CD4-positive, alpha-beta T cell treated with Interleukin-17A for 1 hour (primary cell): ENCODE measurements at regions not wholly inside any gene's neighbourhood (a gene's known extent, or its start where the extent isn't known, plus 50 kb on each side); places are given as distances from the start of the nearest gene placed in this dataset.

ENCODE experiments used
- DNase-seq: peaks from one replicate; pipeline ENCODE4 v3.0.0-alpha.2; 2020

DNA sequence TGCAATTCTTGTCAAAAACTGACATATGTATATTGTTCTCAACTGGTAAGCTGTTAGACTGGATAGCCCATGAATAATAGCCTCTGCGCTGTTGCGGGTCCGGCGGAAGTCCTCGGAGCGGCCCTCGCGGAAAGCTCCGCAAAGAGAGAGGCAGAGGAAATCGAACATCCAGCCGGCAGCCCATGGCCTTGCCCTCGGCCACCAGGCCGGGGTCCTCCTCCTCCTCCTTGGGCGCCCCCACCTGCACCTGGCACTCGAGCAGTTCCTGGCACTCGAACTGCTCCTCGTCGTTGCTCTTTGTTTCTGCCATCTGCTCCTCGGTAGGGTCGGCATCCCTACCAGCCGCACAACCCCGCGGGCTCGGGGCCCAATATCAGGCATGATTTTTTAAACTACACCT, 1176.3 kb downstream of the PCDH18 start:
- DNase-seq: no peak

DNA sequence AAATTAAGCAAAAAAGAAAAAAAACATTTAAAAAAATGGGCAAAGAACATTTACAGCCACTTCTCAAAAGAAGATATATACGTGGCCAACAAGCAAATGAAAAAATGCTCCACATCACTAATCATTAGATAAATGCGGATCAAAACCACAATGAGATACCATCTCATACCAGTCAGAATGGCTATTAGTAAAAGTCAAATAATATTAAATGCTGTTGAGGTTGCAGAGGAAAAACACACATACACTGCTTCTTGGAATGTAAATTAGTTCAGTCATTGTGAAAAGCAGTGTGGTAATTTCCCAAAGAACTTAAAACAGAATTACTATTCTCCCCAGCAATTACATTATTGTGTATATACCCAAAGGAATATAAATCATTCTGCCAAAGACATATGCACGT, 1189.0 kb downstream of the PCDH18 start:
- no peak for DNase-seq

DNA sequence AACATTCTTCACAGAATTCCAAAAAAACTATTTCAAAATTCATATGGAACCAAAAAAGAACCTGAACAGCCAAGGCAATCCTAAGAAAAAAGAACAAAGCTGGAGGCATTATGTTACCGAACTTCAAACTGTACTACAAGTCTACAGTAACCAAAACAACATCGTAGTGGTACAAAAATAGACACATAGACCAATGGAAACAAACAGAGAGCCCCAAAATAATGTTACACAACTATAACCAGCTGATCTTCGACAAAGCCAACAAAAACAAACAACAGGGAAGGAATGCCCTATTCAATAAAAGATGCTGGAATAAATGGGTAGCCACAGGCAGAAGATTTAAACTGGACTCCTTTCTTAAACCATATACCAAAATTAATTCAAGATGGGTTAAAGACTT, 1189.6 kb downstream of the PCDH18 start:
- DNase-seq: no peak

DNA sequence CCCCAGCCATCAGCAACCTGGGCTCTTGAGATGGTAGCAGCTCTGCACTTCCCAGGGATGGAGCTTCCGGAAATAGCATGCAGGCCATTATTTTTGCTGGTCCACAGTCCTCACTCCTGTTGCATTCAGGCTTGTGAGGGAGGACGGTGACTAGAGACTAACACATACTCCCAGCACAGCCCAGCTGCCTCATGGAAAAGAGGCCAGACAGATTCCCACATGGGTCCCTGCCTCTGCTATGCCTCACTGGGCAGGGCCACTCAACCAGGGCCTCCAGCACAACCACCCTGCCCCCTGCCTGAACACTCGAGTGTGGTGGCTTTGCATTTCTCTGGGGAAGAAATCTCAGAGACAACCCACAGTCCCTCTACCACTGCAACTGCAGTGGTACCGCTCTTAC, 1195.1 kb downstream of the PCDH18 start:
- DNase-seq: no peak

DNA sequence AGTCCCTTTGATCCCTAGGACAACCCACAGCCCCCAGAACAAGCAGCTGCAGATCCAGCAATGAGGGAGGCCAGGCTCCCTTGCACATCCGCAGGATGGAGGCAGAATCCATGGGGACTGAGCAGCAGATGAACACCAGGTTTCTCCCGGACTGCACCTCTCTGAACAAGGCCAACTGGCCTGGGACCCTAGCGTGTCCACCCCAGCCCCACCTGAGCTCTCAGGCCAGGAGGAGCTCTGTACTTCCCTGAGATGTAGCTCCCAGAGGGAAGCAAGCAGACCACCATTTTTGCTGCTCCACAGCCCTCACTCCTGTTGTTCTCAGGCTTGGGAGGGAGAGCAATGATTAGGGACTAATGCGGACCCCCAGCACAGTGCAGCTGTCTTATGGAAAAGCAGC, 1195.8 kb downstream of the PCDH18 start:
- DNase-seq: no peak

DNA sequence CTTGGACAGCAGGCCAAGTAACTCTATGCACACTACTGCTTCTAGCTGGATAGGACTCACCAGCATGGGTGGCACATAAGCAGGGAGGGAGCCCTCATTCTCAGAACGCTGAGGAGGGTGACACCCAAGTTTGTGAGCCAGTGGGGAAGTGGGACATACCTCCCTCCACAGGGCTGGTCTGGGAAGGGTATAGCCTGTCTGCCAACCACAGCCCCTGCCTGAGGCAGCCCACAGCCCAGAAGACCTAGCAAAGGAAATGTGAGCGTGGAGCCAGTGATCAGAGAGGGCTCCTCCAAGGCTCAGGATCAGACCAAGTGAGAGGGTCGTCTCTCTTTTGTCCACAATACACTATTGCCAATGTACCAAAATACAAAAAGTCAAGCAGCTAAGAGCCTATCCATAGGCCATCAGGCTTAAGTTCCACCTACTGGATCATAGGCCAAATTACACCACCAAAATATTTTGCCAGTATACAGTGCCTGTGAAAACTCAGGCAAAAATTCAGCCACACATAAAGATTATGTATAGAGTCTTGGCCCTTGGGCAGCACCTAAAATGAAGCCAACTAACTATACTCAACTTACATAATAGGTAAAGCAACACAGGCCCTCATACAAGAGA, 1203.1 kb downstream of the PCDH18 start:
- no peak for DNase-seq

DNA sequence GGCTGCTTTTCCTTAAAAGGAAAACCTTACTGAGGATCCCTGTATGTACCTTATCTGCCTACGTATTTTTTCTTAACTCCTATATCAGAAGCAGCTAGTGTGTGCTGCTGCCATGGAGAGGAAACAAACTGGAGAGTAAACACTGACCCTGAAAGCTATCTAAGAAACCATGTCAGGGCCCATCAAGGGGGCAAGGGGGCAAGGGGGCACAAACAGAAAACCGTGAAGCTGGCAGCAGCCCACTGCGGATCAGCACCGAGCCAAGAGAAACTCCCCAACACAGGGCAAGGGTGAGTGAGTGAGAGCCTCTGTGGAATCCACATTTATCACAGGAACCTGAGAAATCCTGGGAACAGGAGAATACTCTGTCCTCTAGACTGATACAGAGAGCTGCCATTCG, 1204.2 kb downstream of the PCDH18 start:
- no peak for DNase-seq

DNA sequence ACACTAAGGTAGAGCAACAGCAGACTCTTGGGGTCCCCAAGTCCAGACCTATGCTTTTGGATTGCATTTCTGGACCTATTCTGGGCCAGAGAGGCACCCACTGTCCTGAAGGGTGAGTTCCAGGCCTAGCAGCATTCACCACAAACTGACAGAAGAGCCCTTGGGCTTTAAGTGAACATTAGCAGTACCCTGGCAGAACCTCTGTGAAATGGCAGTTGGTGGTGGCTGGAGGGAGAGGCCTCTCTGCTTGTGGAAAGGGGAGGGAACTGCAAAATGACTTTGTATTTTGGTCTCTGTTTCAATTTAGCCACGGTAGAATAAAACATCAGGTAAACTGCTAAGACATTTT, 1211.9 kb downstream of the PCDH18 start:
- DNase-seq: no peak

DNA sequence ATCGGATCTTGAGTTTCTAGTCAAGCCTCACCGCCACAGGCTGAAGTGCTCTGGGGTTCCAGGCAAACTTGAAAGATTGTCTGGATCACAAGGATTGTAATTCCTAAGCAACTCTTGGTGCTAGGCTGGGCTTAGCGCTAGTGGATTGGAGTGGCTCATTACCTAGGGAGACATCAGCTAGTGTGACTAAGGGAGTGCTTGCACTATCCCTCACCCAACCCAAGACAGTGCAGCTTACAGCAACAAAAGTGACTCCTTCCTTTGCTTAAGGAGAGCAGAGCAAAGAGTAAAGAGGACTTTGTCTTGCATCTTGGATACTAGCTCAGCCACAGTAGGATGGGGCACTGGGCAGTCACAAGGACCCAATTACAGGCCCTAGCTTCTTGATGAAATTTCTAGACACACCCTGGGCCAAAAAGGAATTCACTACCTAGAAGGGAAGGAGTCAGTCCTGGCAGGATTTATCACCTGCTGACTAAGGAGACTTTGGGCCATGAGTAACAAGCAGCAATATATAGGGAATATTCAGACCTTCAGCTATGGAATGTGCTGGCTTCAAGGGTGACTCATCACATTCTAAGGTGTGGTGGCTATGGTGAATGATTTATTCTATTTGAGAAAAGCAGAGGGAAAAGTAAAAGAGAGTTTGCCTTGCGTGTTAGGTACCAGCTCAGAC, 1212.4 kb downstream of the PCDH18 start:
- no peak for DNase-seq

DNA sequence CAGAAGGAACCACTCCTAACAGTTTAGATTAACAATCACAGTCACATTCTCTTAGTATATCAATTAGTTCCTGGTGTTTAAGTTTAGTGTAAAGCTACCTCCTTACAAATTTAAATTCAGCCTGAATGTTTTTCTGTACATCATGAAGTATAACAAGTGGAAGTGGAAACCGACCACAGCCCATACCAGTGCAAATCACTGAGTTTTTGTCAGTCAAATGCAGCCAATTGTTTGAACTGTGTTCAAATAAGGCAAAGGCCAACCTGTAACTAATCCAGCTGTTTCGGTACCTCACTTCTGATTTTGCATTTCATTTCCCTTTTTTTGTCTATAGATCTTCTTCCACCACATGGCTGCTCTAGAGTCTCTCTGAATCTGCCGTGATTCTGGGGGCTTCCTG, 1215.3 kb downstream of the PCDH18 start:
- DNase-seq: no peak

DNA sequence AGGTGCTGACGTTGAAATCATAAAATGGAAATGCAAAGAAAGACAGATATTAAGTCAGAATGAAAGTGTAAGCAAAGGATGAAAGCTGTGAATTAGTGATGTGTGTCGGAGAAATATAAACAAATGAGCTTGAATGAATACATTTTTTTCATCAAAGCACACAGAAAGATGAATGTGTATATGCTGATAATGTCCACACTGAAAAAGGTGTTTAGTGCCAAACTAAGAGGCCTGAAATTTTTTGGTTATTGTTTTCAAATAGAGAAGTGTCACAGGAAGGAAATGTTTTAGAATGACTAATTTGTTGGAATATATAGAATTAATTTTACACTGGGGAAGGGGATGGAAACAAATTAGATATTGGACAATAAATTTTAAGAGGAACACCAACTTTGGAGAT, 1217.6 kb downstream of the PCDH18 start:
- no peak for DNase-seq

DNA sequence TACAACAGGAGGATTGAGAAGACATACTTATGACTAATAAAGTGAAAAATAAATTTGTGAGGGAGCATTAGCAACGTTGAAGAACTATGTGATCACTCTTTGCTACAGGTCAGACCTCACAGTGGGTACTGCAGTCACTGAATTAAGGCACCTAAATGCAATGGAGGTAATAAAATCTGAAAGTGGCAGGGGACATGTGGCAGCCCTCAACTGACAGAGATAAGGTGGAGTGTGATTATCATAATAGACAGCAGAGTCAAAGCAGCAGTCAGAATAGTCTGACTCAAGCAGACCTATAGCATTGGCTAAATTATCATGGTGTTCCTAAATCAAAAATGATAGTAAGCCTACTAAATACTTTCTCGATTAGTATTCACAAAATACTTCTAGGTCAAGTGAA, 1220.5 kb downstream of the PCDH18 start:
- DNase-seq: no peak

DNA sequence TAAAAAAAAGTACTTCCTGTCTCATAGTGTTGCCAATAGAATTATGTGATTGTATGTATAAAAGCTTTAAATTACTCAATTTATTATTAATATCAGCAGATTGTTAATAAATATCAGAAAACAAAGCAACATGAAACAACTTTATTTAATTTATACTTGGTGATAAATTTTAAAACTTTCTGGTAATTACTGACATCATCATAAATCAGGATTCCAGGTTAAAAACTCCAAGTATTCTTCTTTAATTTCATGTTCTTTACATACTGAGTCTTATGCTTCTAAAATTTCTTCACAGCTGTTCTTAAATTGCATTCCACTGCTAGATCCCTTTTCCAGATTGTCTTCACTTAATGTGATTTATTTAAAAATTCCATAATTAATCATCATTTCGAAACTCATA, 1224.5 kb downstream of the PCDH18 start:
- DNase-seq: no peak

DNA sequence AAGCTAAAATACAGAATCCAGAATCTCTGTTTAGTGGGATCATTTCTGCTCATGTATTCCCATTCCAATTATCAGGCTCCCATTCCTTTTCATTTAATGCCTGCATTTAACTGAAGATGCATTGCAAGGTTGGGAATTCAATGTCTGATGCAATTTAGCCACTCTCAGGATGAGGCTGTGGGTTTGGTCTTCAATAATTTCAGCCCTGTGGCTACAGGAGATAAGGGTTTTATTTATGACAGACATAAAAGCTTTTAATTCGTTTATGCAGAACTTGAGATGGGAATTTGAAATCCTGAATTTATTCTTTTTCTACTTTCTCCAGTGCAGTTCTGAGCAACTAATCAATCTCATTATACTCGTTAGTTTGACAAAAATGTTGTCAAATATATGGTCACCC, 1225.9 kb downstream of the PCDH18 start:
- DNase-seq: no peak

DNA sequence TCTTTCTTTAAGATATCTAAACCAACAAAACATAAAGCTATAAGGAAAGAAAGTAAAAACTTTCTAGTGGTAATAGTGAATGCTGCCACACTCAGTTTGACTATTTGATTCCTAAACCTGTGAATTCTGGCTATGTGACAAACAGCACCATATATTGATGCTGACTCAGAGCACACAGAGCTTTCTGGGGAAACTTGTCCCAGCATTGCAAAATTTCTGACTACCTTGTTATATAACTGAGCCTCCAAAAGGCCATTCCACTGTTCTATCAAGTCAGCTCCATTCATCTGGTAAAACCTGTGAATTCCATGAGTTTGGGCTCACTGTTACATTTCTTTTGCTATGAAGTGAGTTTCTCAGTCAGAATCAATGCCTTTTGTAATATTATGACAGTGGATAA, 1229.7 kb downstream of the PCDH18 start:
- DNase-seq: no peak

DNA sequence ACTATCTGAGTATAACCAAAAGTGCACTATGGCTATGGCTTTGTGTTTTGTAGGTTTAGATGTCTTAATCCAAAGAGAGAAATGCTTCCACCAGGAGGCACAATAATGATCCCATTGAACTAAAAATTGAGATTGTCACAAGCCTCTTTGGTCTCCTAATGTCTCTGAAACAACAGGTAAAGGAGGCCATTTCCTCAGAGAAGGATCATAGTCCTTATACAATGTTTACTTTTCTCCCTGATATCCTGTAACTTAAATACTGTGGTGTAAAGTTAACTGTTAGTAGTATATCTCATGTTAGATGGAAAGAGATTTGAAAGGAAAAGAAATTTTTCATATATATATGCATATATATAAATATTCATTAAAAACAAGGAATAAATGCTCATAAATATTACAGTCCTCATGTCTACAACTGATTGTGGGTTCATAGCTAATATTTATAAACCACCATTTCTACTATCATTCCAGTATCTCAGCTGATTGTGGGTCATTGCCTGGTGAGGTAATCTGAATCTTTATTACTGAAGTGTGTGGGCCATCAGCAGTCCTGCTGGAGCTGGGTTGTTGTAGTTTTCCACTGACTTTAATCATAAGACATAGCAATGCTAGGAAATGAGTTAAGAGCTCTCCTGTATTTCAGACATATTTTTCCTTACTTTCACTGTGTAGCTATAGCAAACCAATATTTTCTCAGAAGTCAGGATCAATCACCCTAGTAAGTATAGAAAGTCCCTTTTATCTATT, 1230.4 kb downstream of the PCDH18 start:
- DNase-seq: no peak

DNA sequence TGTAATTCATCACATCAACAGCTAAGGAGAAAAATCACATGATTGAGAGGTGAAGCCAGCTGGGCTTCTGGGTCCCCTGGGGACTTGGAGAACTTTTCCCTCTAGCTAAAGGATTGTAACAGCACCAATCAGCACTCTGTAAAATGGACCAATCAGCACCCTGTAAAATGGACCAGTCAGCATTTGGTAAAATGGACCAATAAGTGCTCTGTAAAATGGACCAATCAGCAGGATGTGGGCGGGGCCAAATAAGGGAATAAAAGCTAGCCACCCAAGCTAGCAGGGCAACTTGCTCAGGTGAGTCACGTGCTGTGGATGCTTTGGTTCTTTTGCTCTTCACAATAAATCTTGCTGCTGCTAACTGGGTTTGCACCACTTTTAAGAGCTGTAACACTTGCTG, 1248.3 kb downstream of the PCDH18 start:
- no peak for DNase-seq

DNA sequence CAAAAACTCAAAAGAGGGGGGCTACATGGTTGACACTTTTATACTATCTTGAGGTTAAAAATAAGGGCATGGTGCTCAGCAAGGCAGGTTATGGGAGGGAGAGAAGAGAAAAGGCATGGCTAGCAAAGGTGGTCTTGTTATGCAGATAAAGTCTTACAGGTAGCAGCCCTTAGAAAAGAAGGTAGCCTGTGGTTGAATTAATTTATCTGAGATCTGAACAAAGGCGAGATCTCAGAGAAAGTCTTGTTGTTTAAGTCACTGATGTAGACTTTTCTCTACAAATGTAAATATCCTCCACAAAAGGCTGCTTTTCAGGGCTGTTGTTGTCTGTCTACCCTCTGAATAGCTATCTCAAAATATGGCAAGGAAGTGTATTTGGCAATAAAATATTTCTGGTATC, 1250.4 kb downstream of the PCDH18 start:
- DNase-seq: no peak

DNA sequence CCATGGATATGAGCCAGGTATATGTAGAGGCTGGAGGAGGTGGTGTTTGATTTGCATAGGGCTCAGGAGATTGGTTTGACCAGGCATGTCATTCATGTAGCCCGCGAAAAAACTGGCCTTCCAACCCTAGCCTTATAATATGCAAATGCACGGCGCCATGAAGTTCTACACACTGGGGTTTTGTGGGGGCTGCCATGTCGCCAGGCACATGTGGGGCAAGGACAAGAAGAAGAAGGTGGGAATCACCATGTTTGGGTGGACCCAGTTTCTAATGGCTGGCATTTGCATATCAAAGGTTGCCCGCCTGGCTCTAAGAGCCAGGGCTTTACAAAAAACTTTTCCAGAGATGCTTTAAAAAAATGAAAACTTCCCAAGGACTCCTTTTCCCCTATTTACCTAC, 1251.0 kb downstream of the PCDH18 start:
- DNase-seq: no peak

DNA sequence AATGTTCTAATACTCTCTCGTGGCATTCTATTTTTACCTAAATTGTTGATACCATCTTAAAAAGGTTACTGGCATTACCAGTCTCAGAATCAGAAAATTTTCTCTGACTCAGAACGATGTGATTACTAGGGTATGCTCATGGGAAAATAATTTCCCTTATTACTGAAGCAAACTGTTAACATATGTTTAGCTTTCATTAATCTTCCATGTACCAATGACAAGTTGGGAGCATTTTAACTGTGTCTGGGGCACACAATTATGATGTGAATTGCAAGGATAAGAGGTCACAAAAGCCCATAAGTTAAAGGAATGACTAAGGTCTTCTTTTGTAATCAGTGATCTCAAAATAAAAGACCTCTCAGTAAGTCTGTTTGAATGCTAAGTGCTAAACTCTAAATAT, 1254.6 kb downstream of the PCDH18 start:
- DNase-seq: no peak

DNA sequence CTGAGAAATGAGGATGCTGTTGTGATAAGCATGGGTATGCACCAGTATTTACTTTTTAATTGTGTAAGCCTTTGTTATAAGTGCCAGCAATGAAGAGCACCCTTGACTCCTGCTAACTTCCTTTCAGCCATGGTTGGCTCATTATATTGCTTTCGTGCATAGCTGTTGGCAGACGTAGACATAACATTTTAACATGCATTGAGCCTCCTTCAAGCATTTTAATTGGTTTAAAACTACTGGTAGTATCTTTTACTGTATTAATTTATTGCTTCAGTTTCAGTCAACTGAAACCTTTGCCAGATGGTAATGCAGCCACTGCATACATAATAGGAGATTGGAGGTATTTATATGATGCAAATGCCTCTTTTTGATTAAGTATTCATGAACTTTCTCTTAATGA, 1285.4 kb downstream of the PCDH18 start:
- no peak for DNase-seq

DNA sequence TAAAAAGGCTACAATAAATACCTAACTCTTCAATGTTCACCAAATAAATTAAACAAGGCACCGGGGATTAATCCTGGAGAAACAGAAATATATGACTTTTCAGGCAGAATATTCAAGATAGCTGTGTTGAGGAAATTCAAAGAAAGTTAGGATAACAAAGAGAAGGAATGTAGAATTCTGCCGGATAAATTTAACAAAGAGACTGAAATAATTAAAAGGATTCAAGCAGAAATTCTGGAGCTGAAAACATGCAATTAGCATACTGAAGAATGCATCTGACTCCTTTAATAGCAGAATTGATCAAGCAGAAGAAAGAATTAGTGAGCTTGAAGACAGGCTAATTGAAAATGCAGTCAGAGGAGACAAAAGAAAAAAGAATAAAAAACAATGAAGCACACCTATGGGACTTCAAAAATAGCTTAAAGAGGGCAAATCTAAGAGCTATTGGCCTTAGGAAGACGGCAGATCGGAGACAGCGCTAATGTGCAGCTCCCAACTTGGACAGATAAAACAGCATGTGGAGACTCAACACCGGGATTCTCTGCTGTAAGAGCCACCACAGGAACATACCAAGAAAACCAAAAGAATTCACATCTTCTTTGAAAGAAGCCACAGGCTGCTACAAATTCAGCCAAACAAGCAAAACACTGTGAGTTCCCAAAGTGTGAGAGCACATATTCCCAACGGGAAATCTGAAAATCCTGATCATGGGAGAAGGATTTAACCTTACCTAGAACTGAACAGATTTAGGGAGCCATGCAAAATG, 1290.9 kb downstream of the PCDH18 start:
- no peak for DNase-seq

DNA sequence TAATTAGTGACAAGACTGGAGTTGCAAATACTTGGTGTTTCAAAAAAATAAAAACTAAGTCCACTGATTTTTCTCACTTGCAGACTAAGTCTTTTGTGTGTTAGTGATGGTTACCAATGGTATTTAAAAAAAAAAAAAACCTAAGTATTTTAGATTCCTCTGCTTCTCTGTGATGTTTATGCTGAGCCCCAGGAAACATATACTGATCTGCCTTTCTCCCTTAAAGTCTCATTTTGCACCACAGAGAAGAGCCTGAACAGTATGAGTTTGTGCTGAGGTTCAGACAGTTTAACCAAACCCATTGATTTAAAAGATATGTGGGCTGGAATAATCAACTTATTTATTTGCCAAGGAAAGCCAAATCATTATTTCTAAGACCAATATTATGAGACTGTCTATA, 1305.0 kb downstream of the PCDH18 start:
- DNase-seq: no peak

DNA sequence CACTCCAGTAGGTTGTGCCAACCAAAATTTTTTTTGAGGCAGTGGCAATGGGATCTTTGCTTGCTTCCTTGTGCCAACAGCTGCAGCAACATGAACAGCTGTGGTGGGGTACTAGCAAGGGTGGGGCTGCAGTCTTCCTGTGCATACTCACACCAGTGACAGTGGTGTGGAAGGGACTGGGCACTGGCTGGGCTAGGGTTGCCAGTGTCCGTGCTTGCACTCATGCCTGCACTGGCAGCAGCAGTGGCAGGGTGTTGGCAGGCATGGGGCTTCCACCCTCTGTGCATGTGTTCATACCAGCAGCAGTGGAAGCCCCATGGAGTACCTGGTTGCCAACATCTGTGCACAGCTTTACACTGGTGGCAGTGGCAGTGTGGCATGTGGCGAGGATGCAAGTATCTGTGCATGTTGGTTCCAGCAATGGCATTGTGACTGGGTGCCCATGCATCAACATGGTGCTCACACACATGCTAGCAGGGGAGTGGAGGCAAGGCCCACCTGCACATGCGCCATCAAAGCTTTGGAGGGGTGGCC, 1312.6 kb downstream of the PCDH18 start:
- DNase-seq: no peak
